ENCODE measurements at regions not wholly inside any gene's neighbourhood (a gene's known extent, or its start where the extent isn't known, plus 50 kb on each side); places are given as distances from the start of the nearest gene placed in this dataset.
"Not testable (repeated sequence)": the region's sequence is repeated elsewhere in the genome, so short reads cannot be mapped to it uniquely, and the experiment has no call there.

DNA sequence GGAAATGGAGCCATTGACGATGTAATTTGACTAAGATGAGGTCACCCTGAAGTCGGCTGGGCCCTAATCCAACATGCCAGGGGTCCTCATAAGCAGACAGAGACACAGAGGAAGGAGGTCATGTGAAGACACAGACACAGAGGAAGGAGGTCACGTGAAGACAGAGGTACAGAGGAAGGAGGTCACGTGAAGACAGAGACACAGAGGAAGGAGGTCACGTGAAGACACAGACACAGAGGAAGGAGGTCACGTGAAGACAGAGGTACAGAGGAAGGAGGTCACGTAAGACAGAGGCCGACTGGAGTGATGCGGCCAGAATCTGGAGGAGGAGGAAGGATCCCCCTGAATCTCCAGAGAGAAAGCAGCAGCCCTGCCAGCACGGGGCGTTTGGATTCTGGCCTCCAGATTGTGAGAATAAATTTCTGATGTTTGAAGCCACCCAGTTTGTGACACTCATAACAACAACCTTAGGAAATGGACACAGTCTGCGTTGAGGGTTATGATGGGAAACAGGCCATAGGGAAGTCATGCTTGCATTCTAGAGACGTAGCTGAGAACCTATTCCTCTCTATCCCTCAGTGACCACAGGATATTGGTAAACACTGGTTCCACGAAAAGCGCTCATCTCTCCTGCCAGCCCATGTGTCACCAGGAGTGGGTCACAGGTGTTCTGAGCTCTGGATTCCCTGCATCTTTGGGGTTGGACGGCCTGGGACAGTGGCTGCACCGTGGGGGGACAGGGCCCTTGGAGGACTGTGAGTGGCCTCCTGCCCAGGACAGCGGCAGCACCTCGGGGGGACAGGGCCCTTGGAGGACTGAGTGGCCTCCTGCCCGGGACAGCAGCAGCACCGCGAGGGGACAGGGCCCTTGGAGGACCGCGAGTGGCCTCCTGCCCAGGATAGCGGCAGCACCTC, 108.5 kb downstream of the SOX1 start:
- H3K36me3 ChIP-seq (ENCODE audit: control insufficient read depth, insufficient read depth, low read length): no peaks in the 10 kb centered on the region
- H3K9me3 ChIP-seq (ENCODE audit: control insufficient read depth, insufficient read depth, low read depth, low read length): peaks cover 7% of the 10 kb centered on the region
- no peaks in the 10 kb centered on the region for H3K4me1 ChIP-seq (ENCODE audit: control insufficient read depth, insufficient read depth, low read length)
- no peak overlapping the region for H3K4me3 ChIP-seq (ENCODE audit: low read depth, low read length)
- H3K27me3 ChIP-seq (ENCODE audit: control insufficient read depth, insufficient read depth, low read length): peaks cover 5% of the 10 kb centered on the region
- H3K9ac ChIP-seq (ENCODE audit: low read length): no peak overlapping the region
- H3K27ac ChIP-seq (ENCODE audit: low read depth, low read length): no peak overlapping the region

DNA sequence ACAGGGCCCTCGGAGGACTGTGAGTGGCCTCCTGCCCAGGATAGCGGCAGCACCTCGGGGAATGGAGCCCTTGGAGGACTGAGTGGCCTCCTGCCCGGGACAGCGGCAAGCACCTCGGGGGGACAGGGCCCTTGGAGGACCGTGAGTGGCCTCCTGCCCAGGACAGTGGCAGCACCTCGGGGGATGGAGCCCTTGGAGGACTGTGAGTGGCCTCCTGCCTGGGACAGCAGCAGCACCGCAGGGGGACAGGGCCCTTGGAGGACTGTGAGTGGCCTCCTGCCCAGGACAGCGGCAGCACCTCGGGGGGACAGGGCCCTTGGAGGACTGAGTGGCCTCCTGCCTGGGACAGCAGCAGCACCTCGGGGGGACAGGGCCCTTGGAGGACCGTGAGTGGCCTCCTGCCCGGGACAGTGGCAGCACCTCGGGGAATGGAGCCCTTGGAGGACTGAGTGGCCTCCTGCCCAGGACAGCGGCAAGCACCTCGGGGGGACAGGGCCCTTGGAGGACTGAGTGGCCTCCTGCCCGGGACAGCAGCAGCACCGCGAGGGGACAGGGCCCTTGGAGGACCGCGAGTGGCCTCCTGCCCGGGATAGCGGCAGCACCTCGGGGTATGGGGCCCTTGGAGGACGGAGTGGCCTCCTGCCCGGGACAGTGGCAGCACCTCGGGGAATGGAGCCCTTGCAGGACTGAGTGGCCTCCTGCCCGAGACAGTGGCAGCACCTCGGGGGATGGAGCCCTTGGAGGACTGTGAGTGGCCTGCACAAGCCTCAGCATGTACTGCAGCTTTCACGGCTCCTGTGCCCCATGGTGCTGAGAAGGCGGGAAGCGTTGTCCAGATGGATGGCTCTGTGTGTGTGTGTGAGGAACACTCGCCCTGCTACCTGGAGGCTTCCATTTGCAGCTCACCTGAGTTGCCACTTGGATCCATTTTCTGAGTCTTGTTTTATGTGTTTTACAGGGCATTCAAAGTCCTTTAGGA, 109.5 kb downstream of the SOX1 start:
- not testable (repeated sequence) for H3K27me3 ChIP-seq (ENCODE audit: control insufficient read depth, insufficient read depth, low read length); H3K36me3 ChIP-seq (ENCODE audit: control insufficient read depth, insufficient read depth, low read length); H3K4me1 ChIP-seq (ENCODE audit: control insufficient read depth, insufficient read depth, low read length)

DNA sequence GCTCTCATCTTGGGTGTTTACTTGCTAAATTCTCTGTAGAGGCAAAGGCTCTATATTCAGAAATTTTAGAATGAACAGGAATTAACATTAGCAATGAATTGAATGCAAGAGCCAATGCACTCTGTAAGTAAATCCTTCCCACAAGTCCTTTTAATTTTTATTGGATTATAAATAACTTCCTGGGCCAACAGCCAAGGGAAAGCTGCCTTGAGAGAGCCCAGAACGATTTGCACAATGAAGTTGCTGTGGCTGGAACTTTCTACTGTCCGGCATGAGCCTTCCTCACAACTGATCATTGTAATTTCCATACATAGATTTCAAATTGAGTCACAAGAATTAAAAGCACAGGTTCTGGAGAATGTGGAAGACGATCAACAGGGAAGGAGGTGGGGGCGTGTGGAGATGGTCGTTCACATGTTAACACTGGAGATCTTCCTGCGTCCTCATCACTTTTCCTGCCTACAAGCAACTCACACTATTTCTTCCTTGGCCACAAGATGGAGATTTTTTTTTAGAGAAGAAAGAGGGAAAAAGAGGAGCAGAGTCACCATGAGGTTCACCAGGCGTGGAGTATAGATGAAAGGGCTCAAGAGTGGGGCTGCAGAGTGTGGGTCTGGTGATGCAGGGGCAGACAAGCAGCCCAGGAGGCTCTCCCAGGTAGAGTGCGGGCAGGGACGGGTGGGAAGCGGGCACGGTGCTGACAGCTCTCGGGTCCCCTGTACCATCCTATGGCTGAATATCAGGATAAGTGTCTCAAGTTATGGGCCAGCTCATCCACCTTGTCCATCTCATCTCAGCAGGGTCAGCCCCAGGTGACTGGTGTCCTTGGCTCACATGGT, 110.7 kb downstream of the SOX1 start:
- peaks cover 7% of the 10 kb centered on the region for H3K9me3 ChIP-seq (ENCODE audit: control insufficient read depth, insufficient read depth, low read depth, low read length)
- H3K9ac ChIP-seq (ENCODE audit: low read length): no peak overlapping the region
- H3K27ac ChIP-seq (ENCODE audit: low read depth, low read length): no peak overlapping the region
- no peaks in the 10 kb centered on the region for H3K36me3 ChIP-seq (ENCODE audit: control insufficient read depth, insufficient read depth, low read length)
- no peak overlapping the region for H3K4me3 ChIP-seq (ENCODE audit: low read depth, low read length)
- H3K27me3 ChIP-seq (ENCODE audit: control insufficient read depth, insufficient read depth, low read length): peaks cover 8% of the 10 kb centered on the region
- H3K4me1 ChIP-seq (ENCODE audit: control insufficient read depth, insufficient read depth, low read length): no peaks in the 10 kb centered on the region

More for the DNA sequence above, 109.5 kb downstream of the SOX1 start:
- not testable (repeated sequence) for H3K4me3 ChIP-seq (ENCODE audit: low read depth, low read length); H3K9me3 ChIP-seq (ENCODE audit: control insufficient read depth, insufficient read depth, low read depth, low read length); H3K27ac ChIP-seq (ENCODE audit: low read depth, low read length); H3K9ac ChIP-seq (ENCODE audit: low read length)

DNA sequence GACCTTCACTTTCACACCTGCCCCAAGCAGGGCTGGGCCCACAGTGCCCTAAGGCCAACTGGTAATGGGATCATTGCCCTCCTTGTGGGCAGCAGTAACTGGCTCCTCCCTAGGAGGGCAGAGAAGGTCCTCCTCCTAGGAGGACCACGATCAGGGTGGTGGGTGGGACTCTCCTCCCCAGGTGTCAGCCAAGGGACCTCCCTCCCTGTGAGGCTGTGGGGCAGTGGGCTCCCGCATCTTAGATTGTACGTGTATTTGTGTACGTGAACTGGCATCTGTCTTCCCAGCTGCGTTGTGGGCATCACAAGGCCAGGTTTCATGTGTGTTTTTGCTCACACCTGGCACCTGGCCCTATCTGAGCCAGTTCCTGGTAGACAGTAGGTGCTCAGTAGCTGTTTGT, 111.8 kb downstream of the SOX1 start:
- no peak overlapping the region for H3K9ac ChIP-seq (ENCODE audit: low read length)
- no peaks in the 10 kb centered on the region for H3K4me1 ChIP-seq (ENCODE audit: control insufficient read depth, insufficient read depth, low read length)
- H3K36me3 ChIP-seq (ENCODE audit: control insufficient read depth, insufficient read depth, low read length): no peaks in the 10 kb centered on the region
- H3K27ac ChIP-seq (ENCODE audit: low read depth, low read length): no peak overlapping the region
- H3K4me3 ChIP-seq (ENCODE audit: low read depth, low read length): no peak overlapping the region
- peaks cover 8% of the 10 kb centered on the region for H3K27me3 ChIP-seq (ENCODE audit: control insufficient read depth, insufficient read depth, low read length)
- H3K9me3 ChIP-seq (ENCODE audit: control insufficient read depth, insufficient read depth, low read depth, low read length): peaks cover 6% of the 10 kb centered on the region

DNA sequence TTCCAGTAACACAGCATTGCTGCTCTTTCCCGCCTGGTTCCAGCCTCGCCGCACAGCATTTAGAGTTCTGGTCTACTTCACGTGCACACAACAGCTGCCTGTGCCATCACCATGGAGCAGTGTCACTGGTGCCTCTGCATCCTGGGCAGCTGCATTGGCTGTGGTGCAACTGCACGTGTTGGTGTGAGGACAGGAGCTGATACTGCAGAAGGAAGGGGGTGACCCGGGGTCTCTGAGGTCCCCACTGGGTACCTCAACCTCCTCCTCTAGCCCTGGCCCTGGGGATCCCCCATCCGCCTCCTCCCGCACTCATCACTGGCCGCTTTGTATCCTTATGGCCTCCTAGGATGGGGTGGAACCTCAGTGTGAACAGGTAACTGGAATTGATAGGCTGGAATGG, 112.5 kb downstream of the SOX1 start:
- H3K36me3 ChIP-seq (ENCODE audit: control insufficient read depth, insufficient read depth, low read length): no peaks in the 10 kb centered on the region
- H3K27ac ChIP-seq (ENCODE audit: low read depth, low read length): no peak overlapping the region
- H3K9me3 ChIP-seq (ENCODE audit: control insufficient read depth, insufficient read depth, low read depth, low read length): no peaks in the 10 kb centered on the region; the same call in 1 of the 2 replicates
- H3K9ac ChIP-seq (ENCODE audit: low read length): no peak overlapping the region
- H3K4me1 ChIP-seq (ENCODE audit: control insufficient read depth, insufficient read depth, low read length): no peaks in the 10 kb centered on the region
- no peak overlapping the region for H3K4me3 ChIP-seq (ENCODE audit: low read depth, low read length)
- peaks cover 8% of the 10 kb centered on the region for H3K27me3 ChIP-seq (ENCODE audit: control insufficient read depth, insufficient read depth, low read length)

DNA sequence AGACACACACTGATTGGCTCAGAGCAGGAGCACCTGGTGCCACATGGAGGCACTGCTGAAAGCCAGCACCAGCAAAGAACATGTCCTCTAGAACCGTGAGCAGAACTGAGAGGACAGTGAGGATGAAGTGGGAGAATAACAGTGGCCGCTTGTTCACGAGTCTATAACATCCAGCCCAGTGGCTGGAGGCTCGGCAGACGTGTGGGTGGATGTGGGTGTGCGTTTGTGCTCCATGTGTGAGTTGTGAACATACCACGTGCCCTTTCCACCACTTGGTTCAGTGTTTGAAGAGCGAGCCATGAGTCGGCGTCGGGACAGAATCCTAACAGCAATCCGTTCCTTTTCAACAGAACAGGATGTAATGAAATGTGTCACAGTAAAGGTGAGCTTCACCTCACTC, 113.0 kb downstream of the SOX1 start:
- H3K4me1 ChIP-seq (ENCODE audit: control insufficient read depth, insufficient read depth, low read length): no peaks in the 10 kb centered on the region
- peaks cover 8% of the 10 kb centered on the region for H3K27me3 ChIP-seq (ENCODE audit: control insufficient read depth, insufficient read depth, low read length)
- H3K27ac ChIP-seq (ENCODE audit: low read depth, low read length): no peak overlapping the region
- H3K36me3 ChIP-seq (ENCODE audit: control insufficient read depth, insufficient read depth, low read length): no peaks in the 10 kb centered on the region
- no peak overlapping the region for H3K9ac ChIP-seq (ENCODE audit: low read length)
- H3K9me3 ChIP-seq (ENCODE audit: control insufficient read depth, insufficient read depth, low read depth, low read length): no peaks in the 10 kb centered on the region
- H3K4me3 ChIP-seq (ENCODE audit: low read depth, low read length): no peak overlapping the region

DNA sequence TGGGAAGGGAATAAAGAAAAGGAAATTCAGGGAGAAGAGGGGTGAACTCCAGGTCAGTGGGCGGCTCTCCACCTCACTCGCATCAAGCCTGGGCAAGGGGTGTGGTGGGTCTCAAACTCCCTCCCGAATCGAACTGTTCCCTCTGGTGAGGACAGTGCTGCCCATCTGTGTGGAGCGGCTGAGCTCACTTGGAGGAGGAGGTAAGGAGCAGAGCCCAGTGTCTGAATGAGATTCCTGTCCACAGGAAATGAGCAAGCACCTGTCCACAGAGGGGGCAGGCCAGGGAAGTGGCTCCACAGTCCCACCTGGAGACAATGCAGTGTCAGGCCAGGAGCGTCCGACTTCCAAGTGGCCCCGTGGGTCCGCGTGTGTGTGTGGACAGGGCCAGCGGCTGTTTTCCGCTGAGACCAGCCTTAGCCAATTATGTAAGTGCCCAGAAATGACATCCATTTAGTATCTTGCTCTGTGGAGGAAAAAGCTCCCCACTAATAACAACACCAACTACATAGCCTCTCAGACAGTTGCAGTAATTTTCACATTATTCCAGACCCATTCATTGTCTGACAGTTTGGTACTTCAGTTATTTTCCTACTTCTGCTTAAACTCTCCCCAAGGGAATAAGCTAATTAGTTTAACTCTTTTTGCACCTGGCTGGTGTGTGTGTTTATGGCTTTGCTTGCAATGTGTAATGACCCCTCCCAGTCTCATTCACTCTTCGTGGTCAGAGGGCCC, 114.6 kb downstream of the SOX1 start:
- no peaks in the 10 kb centered on the region for H3K4me1 ChIP-seq (ENCODE audit: control insufficient read depth, insufficient read depth, low read length)
- H3K9me3 ChIP-seq (ENCODE audit: control insufficient read depth, insufficient read depth, low read depth, low read length): no peaks in the 10 kb centered on the region
- no peak overlapping the region for H3K27ac ChIP-seq (ENCODE audit: low read depth, low read length)
- H3K4me3 ChIP-seq (ENCODE audit: low read depth, low read length): no peak overlapping the region
- no peaks in the 10 kb centered on the region for H3K36me3 ChIP-seq (ENCODE audit: control insufficient read depth, insufficient read depth, low read length)
- no peak overlapping the region for H3K9ac ChIP-seq (ENCODE audit: low read length)
- peaks cover 8% of the 10 kb centered on the region for H3K27me3 ChIP-seq (ENCODE audit: control insufficient read depth, insufficient read depth, low read length)

DNA sequence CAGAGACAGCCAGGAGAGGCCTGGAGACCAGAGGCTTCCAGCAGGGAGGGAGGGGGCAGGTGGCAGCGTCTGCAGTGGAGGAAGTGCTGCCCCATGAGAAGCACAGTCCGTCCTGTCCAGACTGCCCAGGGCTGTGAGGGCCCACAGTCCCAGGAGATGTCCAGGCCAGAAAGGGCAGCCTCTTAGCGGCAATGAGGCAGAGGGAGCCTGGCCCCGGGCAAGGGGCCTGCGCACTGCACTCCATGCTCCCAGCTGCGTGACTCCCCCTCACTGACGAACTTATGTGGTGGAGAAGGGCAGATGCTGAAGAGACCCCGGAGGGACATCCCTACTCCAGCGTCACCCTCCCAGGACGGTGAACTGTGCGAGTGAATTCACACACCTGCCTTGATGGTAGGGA, 115.3 kb downstream of the SOX1 start:
- no peak overlapping the region for H3K4me3 ChIP-seq (ENCODE audit: low read depth, low read length)
- no peaks in the 10 kb centered on the region for H3K36me3 ChIP-seq (ENCODE audit: control insufficient read depth, insufficient read depth, low read length)
- H3K9me3 ChIP-seq (ENCODE audit: control insufficient read depth, insufficient read depth, low read depth, low read length): no peaks in the 10 kb centered on the region
- H3K27me3 ChIP-seq (ENCODE audit: control insufficient read depth, insufficient read depth, low read length): peaks cover 8% of the 10 kb centered on the region
- no peak overlapping the region for H3K9ac ChIP-seq (ENCODE audit: low read length)
- no peaks in the 10 kb centered on the region for H3K4me1 ChIP-seq (ENCODE audit: control insufficient read depth, insufficient read depth, low read length)
- no peak overlapping the region for H3K27ac ChIP-seq (ENCODE audit: low read depth, low read length)

DNA sequence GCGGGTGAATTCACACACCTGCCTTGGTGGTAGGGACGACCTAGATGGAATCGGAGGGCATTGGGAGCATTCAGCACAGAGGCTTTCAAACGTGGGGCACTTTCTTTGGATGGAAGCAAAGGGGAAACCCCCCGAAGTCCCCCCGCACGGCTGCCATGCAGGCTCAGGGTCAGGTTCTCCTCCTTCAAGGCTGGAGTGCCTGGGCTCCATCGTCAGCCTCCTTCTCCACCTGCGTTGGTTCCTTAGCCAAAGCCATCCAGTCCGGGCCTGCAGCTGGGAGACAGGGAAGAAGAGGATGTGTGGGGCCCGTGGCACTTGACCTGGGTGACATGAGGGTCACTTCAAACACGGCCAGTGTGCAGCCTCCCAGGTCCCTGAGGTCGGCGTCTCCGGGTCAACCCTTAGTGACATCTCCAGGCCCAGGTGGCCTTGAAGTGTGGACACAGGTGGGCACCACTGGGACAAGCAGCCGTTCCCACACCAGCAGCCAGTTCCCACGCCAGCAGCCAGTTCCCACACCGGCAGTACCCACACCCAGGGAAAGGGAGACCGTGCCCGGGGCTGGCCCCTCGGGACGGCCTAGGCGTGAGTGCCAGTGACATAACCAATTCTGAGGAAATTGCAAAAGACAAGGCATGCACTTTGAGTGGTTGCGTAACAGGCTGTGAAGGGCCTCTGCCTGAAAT, 116.0 kb downstream of the SOX1 start:
- H3K4me3 ChIP-seq (ENCODE audit: low read depth, low read length): no peak overlapping the region
- no peaks in the 10 kb centered on the region for H3K36me3 ChIP-seq (ENCODE audit: control insufficient read depth, insufficient read depth, low read length)
- H3K9me3 ChIP-seq (ENCODE audit: control insufficient read depth, insufficient read depth, low read depth, low read length): no peaks in the 10 kb centered on the region
- H3K27ac ChIP-seq (ENCODE audit: low read depth, low read length): no peak overlapping the region
- H3K9ac ChIP-seq (ENCODE audit: low read length): no peak overlapping the region
- peaks cover 5% of the 10 kb centered on the region for H3K27me3 ChIP-seq (ENCODE audit: control insufficient read depth, insufficient read depth, low read length)
- H3K4me1 ChIP-seq (ENCODE audit: control insufficient read depth, insufficient read depth, low read length): no peaks in the 10 kb centered on the region

All from HUES6 (cell line).